Endothelial cell of umbilical vein (primary cell): ENCODE measurements at regions not wholly inside any gene's neighbourhood (a gene's known extent, or its start where the extent isn't known, plus 50 kb on each side); places are given as distances from the start of the nearest gene placed in this dataset.

Experiments
- CTCF ChIP-seq, 2 donors: IDR thresholded peaks; 1 replicate in 1 of 2; 2 replicates in 1 of 2; pipeline ENCODE4 v1.5.1; 2011; ENCODE audit warnings: low read length in 2 of 2, mild to moderate bottlenecking in 2 of 2, moderate library complexity in 2 of 2, control low read depth in 1 of 2, inconsistent platforms in 1 of 2, low read depth in 1 of 2; ENCODE audit not compliant: insufficient read depth in 1 of 2; ENCODE audit errors: extremely low read depth in 1 of 2
- EZH2 ChIP-seq: IDR thresholded peaks from 2 replicates; pipeline ENCODE4 v1.6.1; 2012; ENCODE audit warnings: borderline replicate concordance, low read depth, mild to moderate bottlenecking, moderate library complexity, low read length, inconsistent platforms; ENCODE audit not compliant: severe bottlenecking
- FOS ChIP-seq: IDR thresholded peaks from 2 replicates; pipeline ENCODE4 v1.6.1; 2011; ENCODE audit warnings: mild to moderate bottlenecking, low read length, moderate library complexity, borderline replicate concordance; ENCODE audit not compliant: insufficient read depth
- GATA2 ChIP-seq: IDR thresholded peaks from 2 replicates; pipeline ENCODE4 v1.7.0; 2011; ENCODE audit warnings: low read depth, mild to moderate bottlenecking, moderate library complexity, mixed read lengths, low read length; ENCODE audit not compliant: insufficient read length, insufficient read depth
- MAX ChIP-seq: IDR thresholded peaks from 2 replicates; pipeline ENCODE4 v1.6.1; 2011; ENCODE audit not compliant: insufficient read depth, insufficient read length
- MYC ChIP-seq: IDR thresholded peaks from one replicate; pipeline ENCODE4 v1.6.1; 2011; ENCODE audit warnings: mild to moderate bottlenecking, low read depth, low read length
- POLR2A ChIP-seq: IDR thresholded peaks from 2 replicates; pipeline ENCODE4 v1.6.1; 2012; ENCODE audit warnings: low read depth, mild to moderate bottlenecking, control low read depth, low read length
- POLR2AphosphoS5 ChIP-seq: IDR thresholded peaks from 2 replicates; pipeline ENCODE4 v1.6.1; 2012; ENCODE audit warnings: low read depth, mild to moderate bottlenecking, control low read depth, low read length, moderate library complexity; ENCODE audit not compliant: insufficient read depth

- TF ChIP-seq GATA2, result no peak
- no peak for TF ChIP-seq POLR2AphosphoS5
- TF ChIP-seq MYC, result no peak
- no peak for TF ChIP-seq CTCF (IDR thresholded peaks at IDR 0.05; ENCODE audit: extremely low read depth in 1 of 2, insufficient read depth in 1 of 2, low read depth in 1 of 2, low read length in 2 of 2)
- TF ChIP-seq POLR2A, result no peak
- TF ChIP-seq MAX, result no peak
- TF ChIP-seq EZH2, result no peak
- no peak for TF ChIP-seq FOS
Observed at GRCh38 chr21:23138797-23139196, 2140.6 kb downstream of the NCAM2 start.
